ENCODE measurements at regions not wholly inside any gene's neighbourhood (a gene's known extent, or its start where the extent isn't known, plus 50 kb on each side); places are given as distances from the start of the nearest gene placed in this dataset.

DNA sequence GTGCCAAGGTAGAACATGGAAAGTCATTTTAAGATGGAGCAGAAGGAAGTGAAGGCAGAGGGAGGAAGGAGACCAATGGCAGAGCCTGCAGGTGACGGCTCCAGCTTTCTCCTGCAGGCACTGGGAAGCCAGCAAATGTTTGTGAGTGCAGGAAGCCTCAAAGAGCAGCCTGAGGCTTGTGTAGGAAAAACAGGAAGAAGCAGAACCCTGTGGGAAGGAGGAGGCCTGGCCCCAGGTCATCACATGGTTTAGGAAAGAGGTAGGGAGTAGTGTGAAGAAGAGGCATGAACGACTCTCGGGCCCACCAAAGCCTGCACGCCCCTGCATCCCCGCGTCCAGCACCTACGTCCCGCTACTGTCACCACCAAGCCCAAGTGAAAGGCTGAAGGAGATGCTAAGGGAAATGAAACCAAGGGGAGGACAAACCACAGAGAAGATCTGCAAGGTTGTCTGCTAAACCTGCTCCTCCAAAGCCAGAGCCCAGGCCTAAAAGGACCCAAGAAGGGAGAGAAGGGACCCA is 151.5 kb downstream of the CHST1 start:
- Histone ChIP-seq H3K56ac (ENCODE audit: extremely low read depth, insufficient read depth, low read length) (no peak overlapping the region), H3K27me3 (ENCODE audit: control insufficient read depth, insufficient read depth, low read length) (no peaks in the 10 kb centered on the region), H3K14ac (replicated peaks; ENCODE audit: low read depth, low read length) (no peak overlapping the region), H4K20me1 (ENCODE audit: insufficient read depth, low read length) (no peaks in the 10 kb centered on the region), H2AFZ (replicated peaks; ENCODE audit: low read length, poor library complexity) (no peak overlapping the region), H3K23ac (ENCODE audit: low read depth, low read length) (no peak overlapping the region), H2AK9ac (replicated peaks; ENCODE audit: low read depth, low read length, poor library complexity) (no peak overlapping the region), H2BK5ac (ENCODE audit: low read depth, low read length, poor library complexity, severe bottlenecking) (no peak overlapping the region), H3K18ac (ENCODE audit: low read depth, low read length) (no peak overlapping the region), H3K79me1 (ENCODE audit: low read depth in 1 of 2, low read length in 2 of 2) (no peaks in the 10 kb centered on the region), H4K8ac (ENCODE audit: low read depth in 2 of 2, low read length in 2 of 2) (no peak overlapping the region), H2BK120ac (ENCODE audit: low read depth, low read length) (no peak overlapping the region), H3K9ac (ENCODE audit: low read depth, low read length) (no peak overlapping the region), H3K27ac (ENCODE audit: insufficient read depth, low read length) (no peak overlapping the region), H3K9me1 (ENCODE audit: insufficient read depth, low read length) (no peaks in the 10 kb centered on the region), H3K4me1 (ENCODE audit: control insufficient read depth, insufficient read depth, low read length) (no peaks in the 10 kb centered on the region), H4K5ac (ENCODE audit: low read depth, low read length) (no peak overlapping the region), H3K4me2 (ENCODE audit: low read depth, low read length) (no peak overlapping the region), H3K36me3 (ENCODE audit: control insufficient read depth, insufficient read depth, low read length) (no peaks in the 10 kb centered on the region), H3K9me3 (ENCODE audit: control insufficient read depth, insufficient read depth, low read length) (no peaks in the 10 kb centered on the region), H3K4me3 (ENCODE audit: insufficient read depth, low read depth, low read length) (no peak overlapping the region), H4K91ac (ENCODE audit: insufficient read depth, low read depth, low read length) (no peak overlapping the region), H3K4ac (ENCODE audit: low read depth, low read length) (no peak overlapping the region), H2BK15ac (ENCODE audit: low read depth, low read length) (no peak overlapping the region), H2AK5ac (ENCODE audit: low read depth, low read length) (no peak overlapping the region), H2BK20ac (ENCODE audit: low read depth, low read length) (no peak overlapping the region)
- dilution Hi-C loops (cut with HindIII; ENCODE audit: low sequenced_read_pairs, unreplicated experiment) = no loop called here
- BruUV-seq (replicated peaks) = no TSS peak
- in situ Hi-C loops (cut with MboI; ENCODE audit: low sequenced_read_pairs) = no loop called here
- WGBS, 2 experiments (ENCODE audit: extremely low coverage in 2 of 2, insufficient read length in 1 of 2) = 63% methylated on average over 6 of the region's 8 CpGs; no CpG with 5 or more reads in 1 of the 2 experiments
- TF ChIP-seq MXI1 (IDR thresholded peaks at IDR 0.05; ENCODE audit: borderline replicate concordance, low read depth, low read length) = no peak
- TF ChIP-seq RAD21 (IDR thresholded peaks at IDR 0.05; ENCODE audit: low read length) = no peak
- TF ChIP-seq RCOR1 (IDR thresholded peaks at IDR 0.05; ENCODE audit: insufficient replicate concordance, low read length) = no peak
- TF ChIP-seq, protein P1, sequence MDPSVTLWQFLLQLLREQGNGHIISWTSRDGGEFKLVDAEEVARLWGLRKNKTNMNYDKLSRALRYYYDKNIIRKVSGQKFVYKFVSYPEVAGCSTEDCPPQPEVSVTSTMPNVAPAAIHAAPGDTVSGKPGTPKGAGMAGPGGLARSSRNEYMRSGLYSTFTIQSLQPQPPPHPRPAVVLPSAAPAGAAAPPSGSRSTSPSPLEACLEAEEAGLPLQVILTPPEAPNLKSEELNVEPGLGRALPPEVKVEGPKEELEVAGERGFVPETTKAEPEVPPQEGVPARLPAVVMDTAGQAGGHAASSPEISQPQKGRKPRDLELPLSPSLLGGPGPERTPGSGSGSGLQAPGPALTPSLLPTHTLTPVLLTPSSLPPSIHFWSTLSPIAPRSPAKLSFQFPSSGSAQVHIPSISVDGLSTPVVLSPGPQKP (IDR thresholded peaks at IDR 0.05; ENCODE audit: borderline replicate concordance, low read depth, low read length) = no peak
- TF ChIP-seq POLR2A (IDR thresholded peaks at IDR 0.05; ENCODE audit: low read depth, low read length) = no peak
- TF ChIP-seq, protein P2, sequence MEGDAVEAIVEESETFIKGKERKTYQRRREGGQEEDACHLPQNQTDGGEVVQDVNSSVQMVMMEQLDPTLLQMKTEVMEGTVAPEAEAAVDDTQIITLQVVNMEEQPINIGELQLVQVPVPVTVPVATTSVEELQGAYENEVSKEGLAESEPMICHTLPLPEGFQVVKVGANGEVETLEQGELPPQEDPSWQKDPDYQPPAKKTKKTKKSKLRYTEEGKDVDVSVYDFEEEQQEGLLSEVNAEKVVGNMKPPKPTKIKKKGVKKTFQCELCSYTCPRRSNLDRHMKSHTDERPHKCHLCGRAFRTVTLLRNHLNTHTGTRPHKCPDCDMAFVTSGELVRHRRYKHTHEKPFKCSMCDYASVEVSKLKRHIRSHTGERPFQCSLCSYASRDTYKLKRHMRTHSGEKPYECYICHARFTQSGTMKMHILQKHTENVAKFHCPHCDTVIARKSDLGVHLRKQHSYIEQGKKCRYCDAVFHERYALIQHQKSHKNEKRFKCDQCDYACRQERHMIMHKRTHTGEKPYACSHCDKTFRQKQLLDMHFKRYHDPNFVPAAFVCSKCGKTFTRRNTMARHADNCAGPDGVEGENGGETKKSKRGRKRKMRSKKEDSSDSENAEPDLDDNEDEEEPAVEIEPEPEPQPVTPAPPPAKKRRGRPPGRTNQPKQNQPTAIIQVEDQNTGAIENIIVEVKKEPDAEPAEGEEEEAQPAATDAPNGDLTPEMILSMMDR (conservative IDR thresholded peaks at IDR 0.05; ENCODE audit: low read depth, low read length) = no peak
- no peak for TF ChIP-seq CEBPB (IDR thresholded peaks at IDR 0.05; ENCODE audit: low read depth, low read length)
- TF ChIP-seq MAZ (IDR thresholded peaks at IDR 0.05; ENCODE audit: borderline replicate concordance, low read depth, low read length) = no peak
- no peak for TF ChIP-seq FOS (IDR thresholded peaks at IDR 0.05; ENCODE audit: low read depth, low read length)
- TF ChIP-seq, protein P3, sequence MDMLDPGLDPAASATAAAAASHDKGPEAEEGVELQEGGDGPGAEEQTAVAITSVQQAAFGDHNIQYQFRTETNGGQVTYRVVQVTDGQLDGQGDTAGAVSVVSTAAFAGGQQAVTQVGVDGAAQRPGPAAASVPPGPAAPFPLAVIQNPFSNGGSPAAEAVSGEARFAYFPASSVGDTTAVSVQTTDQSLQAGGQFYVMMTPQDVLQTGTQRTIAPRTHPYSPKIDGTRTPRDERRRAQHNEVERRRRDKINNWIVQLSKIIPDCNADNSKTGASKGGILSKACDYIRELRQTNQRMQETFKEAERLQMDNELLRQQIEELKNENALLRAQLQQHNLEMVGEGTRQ (IDR thresholded peaks at IDR 0.05; ENCODE audit: low read depth, low read length) = no peak
- no peak for TF ChIP-seq BHLHE40 (IDR thresholded peaks at IDR 0.05; ENCODE audit: low read depth, low read length)
- TF ChIP-seq SMC3 (IDR thresholded peaks at IDR 0.05; ENCODE audit: low read depth, low read length) = no peak
- no peak for TF ChIP-seq MAFK (IDR thresholded peaks at IDR 0.05; ENCODE audit: low read depth, low read length)
- TF ChIP-seq CHD1 (IDR thresholded peaks at IDR 0.05; ENCODE audit: low read depth, low read length) = no peak
- TF ChIP-seq NFE2L2 (IDR thresholded peaks at IDR 0.05; ENCODE audit: low read depth, low read length) = no peak
- POLR2A ChIA-PET (ENCODE audit: unreplicated experiment) = no interaction called here
- no peak for ATAC-seq (ENCODE audit: low read depth)
- intact Hi-C loops (cut with micrococcal nuclease) = no loop called here
- CTCF ChIA-PET = no interaction called here
- no peak for DNase-seq

Measured in IMR-90 (cell line).